ENCODE measurements at regions not wholly inside any gene's neighbourhood (a gene's known extent, or its start where the extent isn't known, plus 50 kb on each side); places are given as distances from the start of the nearest gene placed in this dataset.
"Not testable (repeated sequence)": the region's sequence is repeated elsewhere in the genome, so short reads cannot be mapped to it uniquely, and the experiment has no call there.

DNA sequence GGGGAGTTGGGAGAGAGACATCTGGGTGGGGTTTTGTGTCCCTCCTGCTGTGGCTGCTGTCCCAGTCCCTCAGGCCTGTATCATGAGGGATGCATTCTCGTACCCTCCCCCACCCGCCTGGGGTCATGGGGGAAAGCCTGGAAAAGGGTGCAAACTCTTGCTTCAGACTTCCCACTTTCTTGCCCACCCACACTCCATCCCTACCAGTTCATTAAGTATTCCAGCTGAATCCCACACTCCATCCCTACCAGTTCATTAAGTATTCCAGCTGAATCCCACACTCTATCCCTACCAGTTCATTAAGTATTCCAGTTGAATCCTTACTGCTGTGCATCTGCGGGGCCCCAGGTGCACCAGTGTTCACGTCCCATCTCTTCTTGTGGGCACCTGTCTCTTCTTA is 116.3 kb downstream of the ACAA2 start:
- in situ Hi-C loops (cut with HindIII; ENCODE audit: low sequenced_read_pairs) = no loop called here

DNA sequence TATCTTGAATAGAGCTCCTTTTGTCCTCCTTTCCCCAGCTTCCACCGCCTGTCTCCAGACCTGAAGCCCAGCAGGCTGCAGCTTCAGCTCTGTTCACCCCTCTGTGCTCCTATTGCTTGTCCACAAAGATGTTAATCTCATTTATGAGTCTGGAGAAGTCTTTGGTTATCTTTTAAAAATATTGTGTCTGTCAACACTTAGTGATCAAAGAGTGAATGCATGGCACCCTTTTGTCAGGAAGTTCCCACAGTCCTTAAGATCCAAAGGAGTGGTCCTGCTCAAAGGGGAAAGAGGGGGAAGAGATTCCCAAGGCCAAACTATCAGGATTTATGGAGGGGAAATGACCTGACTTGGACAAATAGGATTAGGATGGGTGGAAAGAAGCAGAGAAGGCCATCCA is 118.9 kb downstream of the ACAA2 start:
- in situ Hi-C loops (cut with HindIII; ENCODE audit: low sequenced_read_pairs) = no loop called here

DNA sequence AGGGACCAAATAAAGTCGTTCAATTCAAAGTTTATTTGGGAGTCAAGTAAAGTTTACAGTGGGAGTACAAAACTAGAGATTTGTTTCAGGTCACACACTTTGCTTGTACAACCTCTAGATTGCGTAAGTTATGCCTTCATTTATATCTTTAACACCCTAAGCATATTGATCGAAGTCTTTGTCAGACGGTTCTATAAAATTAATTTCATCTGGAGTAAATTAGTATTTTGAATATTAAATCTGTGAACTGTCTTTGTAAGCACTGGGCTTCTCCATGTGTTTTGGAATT is 119.7 kb downstream of the ACAA2 start:
- in situ Hi-C loops (cut with HindIII; ENCODE audit: low sequenced_read_pairs) = no loop called here

DNA sequence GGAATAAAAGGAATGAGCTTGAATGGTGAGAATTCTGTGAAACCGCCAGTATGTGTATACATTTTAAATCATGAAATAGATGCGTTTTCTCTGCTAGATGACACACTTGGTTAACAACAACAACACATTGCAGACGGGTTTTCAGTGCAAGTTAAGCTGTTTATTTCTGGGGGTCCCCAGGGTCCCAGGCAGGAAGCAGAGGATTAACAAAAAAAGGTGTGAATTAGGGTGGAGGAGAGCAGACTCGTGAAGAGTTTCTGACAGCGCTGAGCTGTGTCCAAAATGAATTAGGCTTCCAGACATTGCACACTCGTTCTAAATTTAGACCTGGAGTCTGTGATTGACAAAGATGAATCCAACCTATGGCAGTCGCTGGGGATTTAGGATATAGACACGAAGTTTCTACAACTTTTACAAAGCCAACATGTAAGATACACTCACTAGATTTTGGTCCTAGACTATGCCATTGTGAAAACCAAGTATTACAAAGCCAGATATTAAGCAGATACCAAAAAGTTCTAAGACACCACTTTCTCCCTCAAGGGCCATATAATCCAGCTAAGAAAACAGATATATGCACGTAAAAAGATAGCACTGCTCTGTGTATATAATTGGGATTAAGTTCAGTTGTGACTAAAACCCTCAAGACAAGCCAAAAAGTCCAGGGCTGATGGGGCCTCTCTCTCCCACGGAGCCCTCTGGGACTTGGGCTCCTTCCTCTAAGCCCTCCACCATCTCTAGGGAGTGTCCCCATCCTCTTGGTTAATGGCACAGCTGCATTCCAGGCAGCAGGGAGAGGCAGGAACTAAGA is 120.2 kb downstream of the ACAA2 start:
- in situ Hi-C loops (cut with HindIII; ENCODE audit: low sequenced_read_pairs) = no loop called here

DNA sequence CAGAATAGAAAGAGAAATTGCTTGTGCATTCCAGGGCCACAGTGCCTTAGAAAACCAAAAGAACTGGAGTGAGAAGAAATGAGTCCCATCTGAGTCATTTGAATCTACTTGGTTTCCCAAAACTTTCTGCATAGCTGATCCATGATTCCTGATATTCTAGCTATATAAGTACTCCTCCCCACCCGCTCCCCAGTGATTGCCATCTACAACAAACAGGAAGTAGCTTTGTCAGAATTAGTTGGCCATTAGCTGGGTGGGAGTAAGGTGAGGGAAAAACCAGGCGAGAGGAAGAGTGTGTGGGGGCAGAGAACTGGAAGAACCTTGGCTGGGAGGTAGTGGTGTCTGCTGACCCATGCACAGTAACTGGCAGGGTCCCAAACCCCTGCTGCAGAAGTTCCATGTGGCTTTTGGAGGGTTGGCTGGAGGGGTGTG is 122.1 kb downstream of the ACAA2 start:
- in situ Hi-C loops (cut with HindIII; ENCODE audit: low sequenced_read_pairs) = no loop called here

DNA sequence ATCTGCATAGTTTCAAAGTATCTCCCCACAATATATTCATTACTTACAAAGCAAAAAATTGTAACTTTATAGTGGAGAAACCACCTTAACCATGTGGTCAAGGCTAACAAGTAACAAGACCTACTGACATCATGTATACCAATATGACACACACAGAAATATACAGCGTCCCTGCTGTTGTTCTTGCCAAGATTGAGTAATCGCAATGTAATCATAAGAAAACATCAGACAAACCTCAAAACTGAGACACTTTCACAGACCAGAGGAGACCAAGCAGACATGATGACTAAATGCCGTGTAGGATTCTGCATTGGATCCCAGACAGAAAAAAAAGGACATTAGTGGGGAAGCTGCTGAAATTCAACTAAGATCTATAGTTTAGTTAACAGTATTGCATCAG is 123.0 kb downstream of the ACAA2 start:
- in situ Hi-C loops (cut with HindIII; ENCODE audit: low sequenced_read_pairs) = no loop called here

DNA sequence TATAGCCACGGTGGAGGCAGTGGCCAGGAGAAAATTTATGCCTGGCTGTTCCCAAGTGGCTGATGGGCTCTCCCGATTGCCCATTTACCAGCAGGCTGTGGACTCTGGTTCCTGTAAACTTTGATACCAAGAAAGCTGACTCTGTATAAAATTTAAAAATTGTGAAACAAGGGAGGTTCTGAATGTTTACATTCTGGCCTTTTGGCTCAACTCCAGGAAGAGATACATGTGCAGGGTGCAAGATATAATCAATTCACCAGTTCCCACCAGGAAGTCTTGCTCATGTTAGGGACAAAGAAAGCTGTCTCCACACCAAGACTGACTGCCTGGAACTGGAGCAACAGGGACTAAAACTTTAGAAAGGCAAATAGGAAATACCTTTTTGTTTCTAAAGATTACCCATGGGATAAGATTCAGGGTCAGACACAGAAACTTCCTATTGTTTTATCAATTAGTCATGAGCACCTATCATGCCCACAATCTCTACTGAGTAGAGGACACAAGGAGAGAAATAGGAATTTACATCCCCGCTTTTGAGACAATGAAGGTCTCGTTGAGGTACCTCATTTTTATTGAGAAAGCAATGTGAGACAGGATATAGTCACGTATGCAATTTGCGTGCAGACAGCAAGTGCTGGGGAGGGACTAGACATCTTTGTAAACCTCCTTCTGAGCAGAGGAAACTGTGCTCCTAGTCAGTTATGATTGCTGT is 123.5 kb downstream of the LIPG start:
- in situ Hi-C loops (cut with HindIII; ENCODE audit: low sequenced_read_pairs) = no loop called here

DNA sequence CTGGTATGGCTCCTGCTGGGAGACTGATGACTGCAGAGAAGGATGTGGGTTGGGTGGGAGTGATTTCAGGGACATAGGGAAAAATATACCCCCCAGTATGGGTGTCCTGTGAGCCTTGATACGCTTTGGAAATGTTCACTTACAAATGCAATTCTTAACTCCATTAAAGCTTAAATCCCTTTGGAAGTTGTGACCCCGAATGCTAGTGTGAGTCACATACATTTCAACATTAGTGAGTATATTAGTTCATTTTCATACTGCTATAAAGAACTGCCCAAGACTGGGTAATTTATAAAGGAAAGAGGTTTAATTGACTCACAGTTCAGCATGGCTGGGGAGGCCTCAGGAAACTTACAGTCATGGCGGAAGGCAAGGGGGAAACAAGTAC is 120.9 kb downstream of the LIPG start:
- in situ Hi-C loops (cut with HindIII; ENCODE audit: low sequenced_read_pairs) = not testable (repeated sequence)

DNA sequence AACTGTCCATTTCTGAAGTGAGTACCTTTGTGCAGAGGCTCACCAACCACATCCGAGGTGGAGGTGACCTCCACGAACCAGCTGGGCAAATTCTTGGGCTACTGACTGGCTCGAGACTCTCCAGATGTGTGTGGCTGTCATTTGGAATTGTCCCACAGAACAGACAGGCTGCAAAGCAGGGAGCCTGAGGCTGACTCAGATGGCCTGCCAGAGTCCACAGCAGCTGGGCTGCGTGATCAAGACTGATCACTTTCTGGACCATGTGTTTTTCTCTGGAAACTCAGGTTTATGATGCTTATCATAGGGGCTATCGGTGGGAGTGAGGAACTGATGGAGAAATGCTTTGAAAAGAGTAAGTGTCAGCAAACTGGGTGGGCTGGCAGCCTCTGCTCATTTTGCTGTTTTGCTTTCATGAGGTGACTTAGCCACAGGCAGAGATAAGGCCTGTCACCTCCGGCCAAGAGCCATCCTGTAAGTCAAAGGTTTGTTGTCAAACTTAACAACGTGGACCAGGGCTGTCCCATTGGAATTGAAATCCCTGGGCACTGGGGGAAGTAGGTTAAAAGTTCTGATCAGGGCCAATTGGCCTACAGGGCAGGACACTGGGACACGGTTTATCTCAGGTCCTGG is 120.4 kb downstream of the LIPG start:
- in situ Hi-C loops (cut with HindIII; ENCODE audit: low sequenced_read_pairs) = no loop called here

DNA sequence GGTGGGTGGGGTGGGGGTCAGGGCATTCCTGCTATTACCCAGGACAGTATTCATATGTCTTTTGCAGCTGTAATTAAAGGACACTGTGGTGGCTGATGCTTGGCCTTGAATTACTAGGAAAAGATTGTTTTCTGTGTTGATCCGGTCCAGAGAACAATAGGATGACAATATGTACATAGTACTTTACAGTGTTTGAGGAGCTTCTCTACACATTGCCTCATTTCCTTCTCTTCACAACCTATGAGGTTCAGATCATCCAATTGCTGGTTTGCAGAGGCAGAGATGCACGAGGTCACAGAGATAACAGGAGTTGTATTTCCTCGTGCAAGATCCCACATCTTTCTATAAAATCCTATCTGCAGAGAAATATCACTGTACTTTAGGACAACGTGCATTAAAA is 119.5 kb downstream of the LIPG start:
- in situ Hi-C loops (cut with HindIII; ENCODE audit: low sequenced_read_pairs) = no loop called here

DNA sequence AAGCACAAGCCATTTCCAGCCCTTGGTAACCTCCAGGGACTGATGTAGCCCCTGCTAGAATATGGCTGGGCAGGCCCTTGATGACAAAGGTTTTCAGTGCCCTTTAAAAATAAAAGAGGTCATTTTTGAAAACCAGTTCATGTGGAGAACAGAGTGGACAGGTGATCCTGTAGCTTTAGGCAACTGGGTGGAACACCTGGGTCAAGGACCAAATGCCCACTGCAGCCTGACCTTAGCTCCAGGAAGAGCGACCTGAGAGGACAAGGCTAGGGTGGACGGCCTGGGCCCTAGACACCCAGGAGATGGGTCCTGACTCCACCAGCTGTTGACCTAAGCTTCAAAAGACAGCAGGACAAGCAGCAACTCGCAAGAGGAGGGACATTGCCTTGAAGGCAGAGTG is 116.6 kb downstream of the LIPG start:
- in situ Hi-C loops (cut with HindIII; ENCODE audit: low sequenced_read_pairs) = no loop called here

DNA sequence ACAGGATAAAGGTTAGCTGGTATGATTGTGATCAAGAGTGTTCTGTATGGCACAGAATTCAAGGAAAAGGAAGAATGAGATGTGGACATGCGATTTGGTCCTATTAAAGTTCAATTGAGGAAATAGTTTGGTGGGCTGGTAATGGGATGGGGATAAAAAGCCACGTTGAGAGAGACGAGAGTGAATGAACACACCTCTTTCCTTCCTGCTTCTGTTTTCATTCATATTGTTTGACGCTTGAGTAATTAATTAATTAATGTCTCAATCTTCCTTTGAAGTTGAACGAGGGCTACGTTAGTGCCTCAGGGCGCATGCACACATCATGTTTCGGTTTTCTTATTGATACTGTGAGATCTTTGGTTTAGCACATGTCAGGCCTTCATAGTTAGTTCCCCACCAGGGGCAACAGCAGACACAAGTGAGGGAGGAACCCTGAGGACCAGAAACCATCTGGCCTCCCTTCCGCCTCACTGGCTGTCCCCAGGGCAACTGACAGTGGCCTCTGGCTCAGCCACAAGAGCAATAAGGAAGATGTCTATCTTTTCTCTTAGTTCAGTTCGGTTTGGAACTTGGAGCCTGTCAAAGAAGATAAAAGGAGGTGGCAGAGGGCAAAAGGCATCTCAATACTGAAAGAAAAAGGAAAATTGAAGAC is 116.0 kb downstream of the LIPG start:
- in situ Hi-C loops (cut with HindIII; ENCODE audit: low sequenced_read_pairs) = no loop called here

DNA sequence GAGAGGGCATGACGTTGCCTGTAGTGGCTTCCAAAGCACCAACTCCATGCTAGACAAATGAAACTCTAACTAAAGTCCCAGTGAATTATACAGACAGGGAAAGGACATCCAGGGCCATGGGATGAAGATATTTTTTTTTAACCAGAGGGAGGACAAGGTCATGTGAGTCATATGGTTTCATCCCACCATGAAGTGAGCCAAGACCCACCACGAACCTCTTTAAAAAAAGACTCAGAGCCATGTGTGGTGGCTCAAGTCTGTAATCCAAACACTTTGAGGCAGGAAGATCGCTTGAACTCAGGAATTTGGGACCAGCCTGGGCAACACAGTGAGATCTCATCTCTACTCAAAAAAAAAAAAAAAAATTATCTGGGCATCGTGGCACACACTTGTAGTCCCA is 115.2 kb downstream of the LIPG start:
- in situ Hi-C loops (cut with HindIII; ENCODE audit: low sequenced_read_pairs) = no loop called here

DNA sequence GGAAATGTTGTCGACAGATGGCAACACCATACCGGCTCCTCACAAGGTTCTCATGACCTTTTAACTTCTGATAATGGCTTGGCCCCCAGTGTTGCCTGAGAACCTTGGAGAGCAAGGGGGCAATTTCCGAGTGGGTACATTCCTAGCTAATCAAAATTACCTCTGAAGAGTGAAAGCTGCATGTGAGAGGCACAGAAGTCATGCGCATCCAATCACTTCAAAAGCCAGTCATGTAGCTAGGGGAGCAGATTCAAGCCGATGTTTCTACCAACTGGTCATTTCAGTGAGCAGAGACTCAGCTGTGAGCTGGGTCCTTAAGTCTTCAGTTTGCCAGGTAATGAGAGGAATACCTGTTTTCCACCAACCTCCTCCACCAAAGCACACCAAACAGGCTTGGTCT is 111.4 kb downstream of the LIPG start:
- in situ Hi-C loops (cut with HindIII; ENCODE audit: low sequenced_read_pairs) = no loop called here

DNA sequence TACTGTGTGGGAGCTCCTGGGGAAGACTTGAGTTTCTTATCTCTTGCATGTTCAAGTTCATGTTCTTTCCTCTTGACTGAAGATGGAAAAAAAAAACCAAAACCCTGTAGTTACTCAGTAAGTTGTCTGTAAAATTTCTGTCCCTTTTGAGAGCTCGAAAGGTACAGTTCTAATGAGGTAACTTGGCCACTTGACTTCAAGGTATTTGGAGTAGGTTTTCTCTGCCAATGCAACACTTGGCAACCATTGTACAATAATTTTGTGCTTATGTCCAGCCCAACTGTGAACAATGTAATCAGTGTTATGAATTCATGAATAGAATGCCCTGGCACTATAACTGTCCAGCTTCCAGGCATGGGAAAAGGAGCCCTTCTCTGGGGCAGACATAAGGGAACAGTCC is 111.0 kb downstream of the LIPG start:
- in situ Hi-C loops (cut with HindIII; ENCODE audit: low sequenced_read_pairs) = no loop called here

DNA sequence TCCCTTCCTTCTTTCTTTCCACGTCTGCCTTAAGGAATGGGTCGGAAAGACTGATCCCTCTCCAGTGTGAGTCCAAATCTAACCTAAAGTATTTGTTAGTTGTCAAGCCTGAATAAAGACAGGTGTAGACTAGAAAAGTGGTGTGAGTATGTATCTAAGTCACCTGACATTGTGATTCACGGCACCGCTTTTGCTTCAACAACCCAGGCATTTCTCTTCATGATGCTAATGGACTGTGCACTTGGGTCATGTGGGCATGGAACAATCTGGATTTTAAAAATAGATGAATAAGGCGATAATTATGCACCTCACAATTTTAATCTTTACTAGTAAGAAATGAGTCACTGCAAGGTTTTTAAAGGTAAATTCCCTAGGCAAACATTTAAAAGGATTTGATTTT is 107.5 kb downstream of the LIPG start:
- in situ Hi-C loops (cut with HindIII; ENCODE audit: low sequenced_read_pairs) = no loop called here

DNA sequence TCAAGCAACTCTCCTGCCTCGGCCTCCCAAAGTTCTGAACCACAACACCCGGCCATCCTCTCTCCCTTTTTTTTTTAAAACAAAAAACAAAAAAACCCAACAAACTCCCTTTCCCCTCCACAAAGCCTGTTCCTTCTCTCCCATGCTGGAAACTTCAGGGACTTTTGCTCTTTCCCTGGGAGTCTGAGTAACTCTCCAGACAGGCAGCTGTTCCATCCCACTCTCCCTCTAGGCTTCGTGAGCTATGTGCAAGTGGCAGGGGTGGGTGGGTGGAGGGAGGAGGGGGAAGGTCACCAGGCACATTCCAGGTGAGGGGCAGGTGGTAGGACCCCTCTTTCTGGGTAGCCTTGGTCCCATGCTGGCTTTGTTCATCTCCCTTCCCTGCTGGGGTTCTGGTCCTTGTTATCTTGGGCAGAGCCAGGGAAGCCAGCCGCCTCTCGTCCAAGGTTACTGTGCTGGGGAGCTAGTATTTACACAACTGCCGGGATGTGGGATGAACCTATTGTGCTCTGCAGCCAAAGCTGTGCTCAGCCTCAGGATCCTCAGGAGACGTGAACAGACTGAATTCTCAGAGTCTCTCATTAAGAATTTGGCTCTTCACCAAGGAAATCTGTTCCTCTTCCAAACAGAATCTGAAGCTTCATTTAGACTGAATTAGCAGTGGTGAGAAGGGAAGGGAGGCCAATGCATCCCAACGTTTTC is 106.9 kb downstream of the LIPG start:
- in situ Hi-C loops (cut with HindIII; ENCODE audit: low sequenced_read_pairs) = no loop called here

DNA sequence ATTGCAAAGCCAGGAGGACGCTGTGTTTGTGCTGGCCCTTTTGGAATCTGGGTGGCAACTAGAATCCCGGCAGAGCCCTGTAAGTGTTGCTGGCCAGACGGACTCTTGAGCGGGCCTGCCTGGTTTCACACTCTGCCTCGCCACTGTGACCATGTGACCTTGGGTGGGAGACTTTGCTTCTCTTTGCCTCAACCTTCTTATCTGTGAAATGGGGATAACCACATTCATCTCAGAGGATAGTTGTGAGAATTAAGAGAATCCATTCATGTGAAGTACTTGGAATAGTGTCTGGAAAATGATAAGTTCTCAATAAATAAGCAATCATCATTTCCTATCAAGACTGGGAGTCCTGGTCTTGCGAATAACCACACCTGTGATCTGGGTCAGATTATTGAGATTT is 105.6 kb downstream of the LIPG start:
- in situ Hi-C loops (cut with HindIII; ENCODE audit: low sequenced_read_pairs) = no loop called here

DNA sequence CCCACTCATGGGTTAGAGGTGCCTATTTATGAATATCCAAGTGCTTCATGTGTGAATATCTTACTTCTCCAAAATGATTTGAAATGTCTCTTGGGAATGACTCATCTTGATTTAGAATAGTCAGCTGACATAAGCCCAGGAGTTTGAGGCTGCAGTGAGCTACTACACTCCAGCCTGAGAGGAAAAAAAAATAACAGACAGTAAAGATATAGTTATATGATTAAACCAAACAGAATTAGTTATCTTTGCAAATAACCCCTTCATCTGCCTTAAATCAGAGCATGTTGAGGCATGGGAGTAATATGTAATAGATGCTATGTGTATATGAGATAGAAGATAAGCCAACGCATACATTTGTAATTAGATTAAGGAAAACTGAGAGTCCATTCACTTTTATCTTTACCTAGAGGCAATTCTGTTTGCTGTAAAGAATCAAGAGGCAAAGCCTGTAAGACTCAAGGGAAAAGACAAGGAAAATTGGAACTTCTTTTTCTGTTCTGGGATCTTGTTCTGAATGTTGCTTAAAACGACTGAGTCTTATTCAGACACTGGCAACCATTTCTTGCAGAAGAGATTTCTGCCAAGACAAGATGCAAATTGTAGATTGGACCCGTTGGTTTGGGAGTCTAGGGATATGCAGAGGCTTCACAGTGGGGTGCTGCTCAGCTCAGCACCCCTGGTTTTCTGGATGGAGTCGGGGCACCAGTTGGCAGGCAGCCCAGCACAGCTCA is 104.4 kb downstream of the LIPG start:
- in situ Hi-C loops (cut with HindIII; ENCODE audit: low sequenced_read_pairs) = no loop called here

Data from DLD1 (cell line).